CD14-positive monocyte (primary cell): ENCODE measurements at regions not wholly inside any gene's neighbourhood (a gene's known extent, or its start where the extent isn't known, plus 50 kb on each side); places are given as distances from the start of the nearest gene placed in this dataset.

Source experiments
- DNase-seq, 3 donors: peaks; one replicate each; pipeline ENCODE4 v3.0.0-alpha.2; 2011 to 2022
- H2AFZ ChIP-seq: 2 replicates; pipeline ENCODE4 v1.6.0; 2012; ENCODE audit warnings: mild to moderate bottlenecking, low read depth, low read length, inconsistent platforms; ENCODE audit not compliant: insufficient read depth, poor library complexity, severe bottlenecking
- H3K27ac ChIP-seq, 2 donors: 1 replicate in 1 of 2; 2 replicates in 1 of 2; pipeline ENCODE4 v1.5.1; 2012 to 2013; ENCODE audit warnings: low read length in 2 of 2, control low read depth in 1 of 2, inconsistent platforms in 1 of 2, low read depth in 1 of 2, mild to moderate bottlenecking in 1 of 2
- H3K27me3 ChIP-seq, 2 donors: one replicate each; pipeline versions ENCODE4 v1.6.0 to v1.6.1; 2011 to 2013; ENCODE audit warnings: low read length in 2 of 2; ENCODE audit not compliant: control insufficient read depth in 2 of 2, insufficient read depth in 2 of 2
- H3K36me3 ChIP-seq, 2 donors: replicated peaks in 1 of 2; 1 replicate in 1 of 2; 2 replicates in 1 of 2; pipeline versions ENCODE4 v1.5.1 to v1.6.1; 2012 to 2013; ENCODE audit warnings: low read length in 2 of 2, control low read depth in 1 of 2, inconsistent platforms in 1 of 2, mild to moderate bottlenecking in 1 of 2; ENCODE audit not compliant: insufficient read depth in 2 of 2, control insufficient read depth in 1 of 2
- H3K4me1 ChIP-seq, 2 donors: 1 replicate in 1 of 2; 2 replicates in 1 of 2; pipeline versions ENCODE4 v1.5.1 to v1.6.1; 2012 to 2013; ENCODE audit warnings: low read length in 2 of 2, control low read depth in 1 of 2, inconsistent platforms in 1 of 2, mild to moderate bottlenecking in 1 of 2, moderate library complexity in 1 of 2; ENCODE audit not compliant: insufficient read depth in 2 of 2, control insufficient read depth in 1 of 2
- H3K4me2 ChIP-seq: replicated peaks from 2 replicates; pipeline ENCODE3; 2012; ENCODE audit warnings: low read length, moderate library complexity, mild to moderate bottlenecking; ENCODE audit not compliant: poor library complexity, severe bottlenecking; ENCODE audit errors: extremely low read depth
- H3K4me3 ChIP-seq, 3 experiments: fragments of 200-600 bp in 1 of 3; sonication (generic) in 1 of 3; replicated peaks in 1 of 3; 1 replicate in 2 of 3; 2 replicates in 1 of 3; pipeline ENCODE4 v1.5.1; 2011 to 2013; ENCODE audit warnings: low read length in 3 of 3, mild to moderate bottlenecking in 3 of 3, control low read depth in 2 of 3, low read depth in 2 of 3, inconsistent platforms in 1 of 3, moderate library complexity in 1 of 3
- H3K79me2 ChIP-seq: 2 replicates; pipeline ENCODE4 v1.6.0; 2012; ENCODE audit warnings: mild to moderate bottlenecking, control low read depth, inconsistent platforms, low read length, moderate library complexity; ENCODE audit not compliant: insufficient read depth
- H3K9ac ChIP-seq: 2 replicates; pipeline ENCODE4 v1.6.0; 2017; ENCODE audit warnings: low read length, mild to moderate bottlenecking; ENCODE audit not compliant: insufficient read depth, poor library complexity, severe bottlenecking
- H3K9me3 ChIP-seq, 2 donors: replicated peaks in 1 of 2; 1 replicate in 1 of 2; 2 replicates in 1 of 2; pipeline versions ENCODE4 v1.5.1 to v1.6.1; 2012 to 2013; ENCODE audit warnings: low read length in 2 of 2, control low read depth in 1 of 2; ENCODE audit not compliant: control insufficient read depth in 1 of 2, insufficient read depth in 1 of 2
- H4K20me1 ChIP-seq: 2 replicates; pipeline ENCODE4 v1.6.0; 2012; ENCODE audit warnings: mild to moderate bottlenecking, low read length, control low read depth, moderate library complexity; ENCODE audit not compliant: insufficient read depth
- H3K27ac Mint-ChIP-seq, 7 donors: one replicate each; pipeline ENCODE4 v1.8.0; 2020; ENCODE audit warnings: mild to moderate bottlenecking in 7 of 7, mixed read lengths in 7 of 7, moderate library complexity in 6 of 7, inconsistent platforms in 2 of 7
- H3K27me3 Mint-ChIP-seq, 3 donors: one replicate each; pipeline ENCODE4 v1.8.0; 2021 to 2022; ENCODE audit warnings: low read depth in 3 of 3, mild to moderate bottlenecking in 3 of 3, mixed read lengths in 3 of 3, moderate library complexity in 3 of 3, inconsistent platforms in 1 of 3
- H3K36me3 Mint-ChIP-seq, 2 donors: one replicate each; pipeline ENCODE4 v1.8.0; 2020; ENCODE audit warnings: mixed read lengths in 2 of 2, inconsistent platforms in 1 of 2, mild to moderate bottlenecking in 1 of 2
- H3K4me1 Mint-ChIP-seq: one replicate; pipeline ENCODE4 v1.8.0; 2020; ENCODE audit warnings: mild to moderate bottlenecking, mixed read lengths
- H3K4me3 Mint-ChIP-seq, 2 donors: one replicate each; pipeline ENCODE4 v1.8.0; 2020; ENCODE audit warnings: mild to moderate bottlenecking in 2 of 2, mixed read lengths in 2 of 2, moderate library complexity in 1 of 2
- H3K9me3 Mint-ChIP-seq, 7 donors: one replicate each; pipeline ENCODE4 v1.8.0; 2020 to 2022; ENCODE audit warnings: mixed read lengths in 7 of 7, mild to moderate bottlenecking in 6 of 7, moderate library complexity in 6 of 7, inconsistent platforms in 2 of 7
- CTCF ChIP-seq: fragments of 200-600 bp; IDR thresholded peaks from one replicate; pipeline ENCODE4 v1.8.0; 2022; ENCODE audit warnings: antibody characterized with exemption, mild to moderate bottlenecking
- WGBS: methylation state at CpG from one replicate; pipeline ENCODE4 v1.1.5; 2013; ENCODE audit warnings: missing lambda C conversion rate; ENCODE audit not compliant: insufficient coverage; 5-methylcytosine and 5-hydroxymethylcytosine counted together
- intact Hi-C, 2 donors: fragments of 100-400 bp; cut with micrococcal nuclease; formaldehyde crosslinking; loops; one replicate each; pipeline versions ENCODE4 v1.15.0 to v1.15.1; 2023

GRCh38 chr14:97306133-97306759 lies 509.1 kb downstream of the VRK1 start:
- Mint-ChIP-seq H3K36me3 (no peaks in the 10 kb centered on the region), H3K4me3 (no peak overlapping the region), H3K4me1 (no peaks in the 10 kb centered on the region), H3K27ac (no peak overlapping the region), H3K9me3 (peaks cover 0 to 3% (median 0%) of the 10 kb centered on the region in 7 donors), H3K27me3 (peaks cover 0 to 2% (median 0%) of the 10 kb centered on the region in 3 donors)
- Histone ChIP-seq H3K9ac (no peak overlapping the region), H2AFZ (no peak overlapping the region), H3K27ac (no peak overlapping the region), H3K27me3 (no peaks in the 10 kb centered on the region), H3K4me1 (no peaks in the 10 kb centered on the region), H4K20me1 (no peaks in the 10 kb centered on the region), H3K9me3 (no peaks in the 10 kb centered on the region), H3K4me3 (no peak overlapping the region), H3K36me3 (no peaks in the 10 kb centered on the region), H3K79me2 (no peaks in the 10 kb centered on the region), H3K4me2 (no peak overlapping the region)
- no CpG with 5 or more reads among the region's 3 CpGs for WGBS
- DNase-seq = no peak
- TF ChIP-seq CTCF = no peak
- intact Hi-C loops = no loop called here

GRCh38 chr14:97306760-97307246 lies 509.6 kb downstream of the VRK1 start:
- no peak for DNase-seq

More at GRCh38 chr14:97306760-97307246, 509.6 kb downstream of the VRK1 start:
- no peaks in the 10 kb centered on the region for H3K4me1 ChIP-seq
- no peak overlapping the region for H3K4me2 ChIP-seq
- no peak for TF ChIP-seq CTCF
- no peaks in the 10 kb centered on the region for H3K9me3 ChIP-seq
- Mint-ChIP-seq H3K4me1 (no peaks in the 10 kb centered on the region), H3K9me3 (peaks cover 0 to 3% (median 0%) of the 10 kb centered on the region in 7 donors), H3K36me3 (no peaks in the 10 kb centered on the region), H3K4me3 (no peak overlapping the region), H3K27me3 (peaks cover 0 to 2% (median 0%) of the 10 kb centered on the region in 3 donors), H3K27ac (no peak overlapping the region)
- H3K36me3 ChIP-seq = no peaks in the 10 kb centered on the region
- H3K27me3 ChIP-seq = no peaks in the 10 kb centered on the region
- no peak overlapping the region for H3K27ac ChIP-seq
- no peak overlapping the region for H3K9ac ChIP-seq
- intact Hi-C loops = no loop called here
- no CpG with 5 or more reads among the region's 4 CpGs for WGBS
- H3K79me2 ChIP-seq = no peaks in the 10 kb centered on the region
- no peak overlapping the region for H3K4me3 ChIP-seq
- no peak overlapping the region for H2AFZ ChIP-seq
- H4K20me1 ChIP-seq = no peaks in the 10 kb centered on the region
